DOHH2 (cell line): ENCODE measurements at regions not wholly inside any gene's neighbourhood (a gene's known extent, or its start where the extent isn't known, plus 50 kb on each side); places are given as distances from the start of the nearest gene placed in this dataset.

Experiments
- H3F3A ChIP-seq: fragments of 200-600 bp; sonication (generic), shearing (Covaris generic); 2 replicates; pipeline ENCODE4 v1.6.0; 2016; ENCODE audit warnings: antibody characterized with exemption, mild to moderate bottlenecking; ENCODE audit not compliant: control insufficient read depth, insufficient read depth
- H3K27ac ChIP-seq: fragments of 200-600 bp; sonication (generic); 2 replicates; pipeline ENCODE4 v1.5.1; 2014; ENCODE audit warnings: low read depth, mild to moderate bottlenecking, low read length, moderate library complexity
- H3K27me3 ChIP-seq: fragments of 200-600 bp; sonication (generic); 2 replicates; pipeline ENCODE4 v1.6.1; 2014; ENCODE audit warnings: mild to moderate bottlenecking, low read length, mixed read lengths; ENCODE audit not compliant: control insufficient read depth
- H3K36me3 ChIP-seq: fragments of 200-600 bp; sonication (generic); 2 replicates; pipeline ENCODE4 v1.6.1; 2014; ENCODE audit warnings: mild to moderate bottlenecking, low read length, moderate library complexity, mixed read lengths; ENCODE audit not compliant: control insufficient read depth
- H3K4me1 ChIP-seq: fragments of 200-600 bp; sonication (generic); 2 replicates; pipeline ENCODE4 v1.6.1; 2014; ENCODE audit warnings: mild to moderate bottlenecking, low read length, mixed read lengths; ENCODE audit not compliant: control insufficient read depth
- H3K4me2 ChIP-seq: fragments of 200-600 bp; sonication (generic); 2 replicates; pipeline ENCODE4 v1.6.0; 2014; ENCODE audit warnings: mild to moderate bottlenecking, low read length, moderate library complexity
- H3K4me3 ChIP-seq: fragments of 200-600 bp; sonication (generic); 2 replicates; pipeline ENCODE4 v1.5.1; 2014; ENCODE audit warnings: mild to moderate bottlenecking, low read length, mixed read lengths
- H3K79me2 ChIP-seq: fragments of 200-600 bp; sonication (generic); 2 replicates; pipeline ENCODE4 v1.6.1; 2014; ENCODE audit warnings: mild to moderate bottlenecking, low read length, mixed read lengths; ENCODE audit not compliant: control insufficient read depth
- H3K9me2 ChIP-seq: fragments of 200-600 bp; sonication (generic); replicated peaks from 2 replicates; pipeline ENCODE4 v1.6.1; 2014; ENCODE audit warnings: mild to moderate bottlenecking, low read length, mixed read lengths; ENCODE audit not compliant: control insufficient read depth
- H3K9me3 ChIP-seq: fragments of 200-600 bp; sonication (generic); 2 replicates; pipeline ENCODE4 v1.6.1; 2014; ENCODE audit warnings: antibody characterized with exemption, low read length, mixed read lengths; ENCODE audit not compliant: control insufficient read depth, insufficient read depth
- H4K20me1 ChIP-seq: fragments of 200-600 bp; sonication (generic); 2 replicates; pipeline ENCODE4 v1.6.0; 2014; ENCODE audit warnings: low read depth, mild to moderate bottlenecking, antibody characterized with exemption, low read length, moderate library complexity; ENCODE audit not compliant: control insufficient read depth, insufficient read depth
- EZH2phosphoT487 ChIP-seq: fragments of 200-600 bp; sonication (generic); IDR thresholded peaks from 2 replicates; pipeline ENCODE4 v1.6.1; 2017; ENCODE audit warnings: borderline replicate concordance, mild to moderate bottlenecking, antibody characterized with exemption, low read length, moderate library complexity, mixed read lengths
- TF ChIP-seq, protein P1 (sequence below): fragments of 200-600 bp; sonication (generic); IDR thresholded peaks from one replicate; pipeline ENCODE4 v1.5.1; 2014; ENCODE audit warnings: antibody characterized with exemption, mild to moderate bottlenecking, low read depth, low read length; ENCODE audit not compliant: poor library complexity, severe bottlenecking

DNA sequence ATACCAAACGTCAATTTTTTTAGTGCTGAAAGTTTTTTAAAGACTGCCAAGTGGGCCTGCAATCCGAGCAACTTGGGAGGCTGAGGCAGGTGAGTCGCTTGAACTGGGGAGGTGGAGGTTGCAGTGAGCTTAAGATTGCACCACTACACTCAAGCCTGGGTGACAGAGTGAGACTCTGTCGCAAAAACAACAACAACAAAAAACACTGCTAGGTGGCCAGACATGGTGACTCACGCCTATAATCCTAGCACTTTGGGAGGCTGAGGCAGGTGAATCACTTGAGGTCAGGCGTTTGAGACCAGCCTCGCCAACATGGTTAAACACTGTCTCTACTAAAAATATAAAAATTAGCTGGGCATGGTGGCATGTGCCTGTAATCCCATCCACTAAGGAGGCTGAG lies 202.8 kb upstream of the COPS8 start:
- H3F3A ChIP-seq: no peaks in the 10 kb centered on the region
- no peaks in the 10 kb centered on the region for H3K9me3 ChIP-seq
- no peaks in the 10 kb centered on the region for H4K20me1 ChIP-seq
- no peaks in the 10 kb centered on the region for H3K27me3 ChIP-seq
- H3K79me2 ChIP-seq: no peaks in the 10 kb centered on the region
- H3K4me3 ChIP-seq: no peak overlapping the region
- no peaks in the 10 kb centered on the region for H3K36me3 ChIP-seq
- no peaks in the 10 kb centered on the region for H3K9me2 ChIP-seq
- TF ChIP-seq, protein P1, sequence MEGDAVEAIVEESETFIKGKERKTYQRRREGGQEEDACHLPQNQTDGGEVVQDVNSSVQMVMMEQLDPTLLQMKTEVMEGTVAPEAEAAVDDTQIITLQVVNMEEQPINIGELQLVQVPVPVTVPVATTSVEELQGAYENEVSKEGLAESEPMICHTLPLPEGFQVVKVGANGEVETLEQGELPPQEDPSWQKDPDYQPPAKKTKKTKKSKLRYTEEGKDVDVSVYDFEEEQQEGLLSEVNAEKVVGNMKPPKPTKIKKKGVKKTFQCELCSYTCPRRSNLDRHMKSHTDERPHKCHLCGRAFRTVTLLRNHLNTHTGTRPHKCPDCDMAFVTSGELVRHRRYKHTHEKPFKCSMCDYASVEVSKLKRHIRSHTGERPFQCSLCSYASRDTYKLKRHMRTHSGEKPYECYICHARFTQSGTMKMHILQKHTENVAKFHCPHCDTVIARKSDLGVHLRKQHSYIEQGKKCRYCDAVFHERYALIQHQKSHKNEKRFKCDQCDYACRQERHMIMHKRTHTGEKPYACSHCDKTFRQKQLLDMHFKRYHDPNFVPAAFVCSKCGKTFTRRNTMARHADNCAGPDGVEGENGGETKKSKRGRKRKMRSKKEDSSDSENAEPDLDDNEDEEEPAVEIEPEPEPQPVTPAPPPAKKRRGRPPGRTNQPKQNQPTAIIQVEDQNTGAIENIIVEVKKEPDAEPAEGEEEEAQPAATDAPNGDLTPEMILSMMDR: no peak
- TF ChIP-seq EZH2phosphoT487: no peak
- H3K4me2 ChIP-seq: no peak overlapping the region
- peaks cover 5% of the 10 kb centered on the region for H3K4me1 ChIP-seq
- no peak overlapping the region for H3K27ac ChIP-seq

DNA sequence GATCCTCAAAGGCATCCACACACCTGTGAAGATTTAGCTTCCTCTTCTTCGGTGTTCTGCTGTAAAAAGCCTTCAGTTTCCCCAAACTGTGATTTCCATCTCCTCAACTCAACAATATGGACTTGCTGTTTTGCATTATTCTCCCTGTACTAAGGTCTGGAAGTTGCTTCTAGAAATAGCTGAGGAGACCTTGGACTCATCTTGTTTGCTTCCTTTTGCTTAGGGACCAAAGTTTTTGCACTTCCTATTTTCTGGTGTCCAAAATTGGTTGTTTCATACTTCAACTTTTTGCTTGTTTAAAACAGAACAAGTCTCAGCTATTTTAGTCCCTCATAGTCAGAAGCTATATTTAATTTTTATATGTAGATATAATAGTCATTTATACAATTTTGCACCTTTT lies 201.9 kb upstream of the COPS8 start:
- no peaks in the 10 kb centered on the region for H3F3A ChIP-seq
- no peaks in the 10 kb centered on the region for H3K9me3 ChIP-seq
- TF ChIP-seq, protein P1: no peak
- TF ChIP-seq EZH2phosphoT487: no peak
- H4K20me1 ChIP-seq: no peaks in the 10 kb centered on the region
- no peaks in the 10 kb centered on the region for H3K36me3 ChIP-seq
- H3K4me2 ChIP-seq: peak overlapping the region; percentile 16; the same call in 1 of the 2 replicates
- no peak overlapping the region for H3K27ac ChIP-seq
- H3K79me2 ChIP-seq: no peaks in the 10 kb centered on the region
- H3K4me3 ChIP-seq: no peak overlapping the region
- H3K4me1 ChIP-seq: peaks cover 5% of the 10 kb centered on the region
- no peaks in the 10 kb centered on the region for H3K27me3 ChIP-seq
- no peaks in the 10 kb centered on the region for H3K9me2 ChIP-seq

DNA sequence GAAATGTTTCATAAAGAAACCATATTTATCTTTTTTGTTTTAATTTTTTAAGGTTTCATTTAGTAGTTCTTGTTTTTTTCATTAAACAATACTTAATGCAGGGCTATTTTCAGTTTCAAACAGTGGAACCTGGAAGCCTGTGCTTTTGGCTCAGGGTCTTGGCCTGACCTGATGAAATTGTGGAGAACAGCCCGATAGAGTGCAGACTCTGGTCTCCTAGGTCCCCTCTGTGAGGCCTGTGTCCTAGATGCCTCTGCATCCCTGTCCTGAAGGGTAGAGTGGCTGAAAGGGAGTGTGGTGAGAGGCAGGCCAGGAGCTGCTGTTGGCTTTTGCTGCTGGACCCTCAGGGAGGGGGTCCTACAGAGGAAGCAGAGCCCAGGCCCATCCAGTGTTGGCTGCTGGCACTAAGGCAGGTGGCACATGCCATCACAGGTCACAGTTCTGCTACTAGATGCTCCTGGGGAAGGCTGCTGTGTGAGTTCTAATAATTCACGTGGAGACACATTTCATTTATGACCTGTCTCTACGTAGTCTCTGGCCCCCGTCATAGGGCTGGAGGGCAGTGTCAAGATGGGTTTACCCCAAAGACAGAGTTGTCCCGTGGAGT lies 201.0 kb upstream of the COPS8 start:
- no peaks in the 10 kb centered on the region for H3K9me2 ChIP-seq
- H3K4me3 ChIP-seq: no peak overlapping the region
- H3K4me1 ChIP-seq: peaks cover 5% of the 10 kb centered on the region
- no peaks in the 10 kb centered on the region for H3K9me3 ChIP-seq
- H4K20me1 ChIP-seq: no peaks in the 10 kb centered on the region
- no peak overlapping the region for H3K4me2 ChIP-seq
- H3K27me3 ChIP-seq: no peaks in the 10 kb centered on the region
- H3K79me2 ChIP-seq: no peaks in the 10 kb centered on the region
- H3K27ac ChIP-seq: no peak overlapping the region
- no peaks in the 10 kb centered on the region for H3K36me3 ChIP-seq
- TF ChIP-seq, protein P1: no peak
- no peak for TF ChIP-seq EZH2phosphoT487
- no peaks in the 10 kb centered on the region for H3F3A ChIP-seq
